ENCODE measurements at regions not wholly inside any gene's neighbourhood (a gene's known extent, or its start where the extent isn't known, plus 50 kb on each side); places are given as distances from the start of the nearest gene placed in this dataset.

DNA sequence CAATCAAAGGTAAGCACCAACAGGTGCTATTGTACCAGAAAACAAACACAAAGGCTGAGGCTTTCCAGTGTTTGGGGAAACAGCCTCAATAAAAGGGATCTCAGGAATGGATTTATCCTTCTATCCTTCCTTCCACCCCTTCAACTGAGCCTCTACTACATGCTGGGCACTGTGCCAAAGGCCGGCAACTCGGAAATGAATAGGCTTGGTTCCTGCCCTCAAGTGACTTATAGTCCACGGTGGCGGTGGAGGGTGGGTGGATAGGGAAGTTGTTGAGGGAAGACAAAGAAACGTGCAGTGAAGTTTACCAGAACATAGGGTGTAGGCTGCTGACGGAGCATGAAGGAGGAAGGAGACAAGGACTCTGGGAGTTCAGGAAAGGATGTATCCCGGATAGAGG, 73.4 kb upstream of the TAB2 start:
- TF ChIP-seq, protein P1, sequence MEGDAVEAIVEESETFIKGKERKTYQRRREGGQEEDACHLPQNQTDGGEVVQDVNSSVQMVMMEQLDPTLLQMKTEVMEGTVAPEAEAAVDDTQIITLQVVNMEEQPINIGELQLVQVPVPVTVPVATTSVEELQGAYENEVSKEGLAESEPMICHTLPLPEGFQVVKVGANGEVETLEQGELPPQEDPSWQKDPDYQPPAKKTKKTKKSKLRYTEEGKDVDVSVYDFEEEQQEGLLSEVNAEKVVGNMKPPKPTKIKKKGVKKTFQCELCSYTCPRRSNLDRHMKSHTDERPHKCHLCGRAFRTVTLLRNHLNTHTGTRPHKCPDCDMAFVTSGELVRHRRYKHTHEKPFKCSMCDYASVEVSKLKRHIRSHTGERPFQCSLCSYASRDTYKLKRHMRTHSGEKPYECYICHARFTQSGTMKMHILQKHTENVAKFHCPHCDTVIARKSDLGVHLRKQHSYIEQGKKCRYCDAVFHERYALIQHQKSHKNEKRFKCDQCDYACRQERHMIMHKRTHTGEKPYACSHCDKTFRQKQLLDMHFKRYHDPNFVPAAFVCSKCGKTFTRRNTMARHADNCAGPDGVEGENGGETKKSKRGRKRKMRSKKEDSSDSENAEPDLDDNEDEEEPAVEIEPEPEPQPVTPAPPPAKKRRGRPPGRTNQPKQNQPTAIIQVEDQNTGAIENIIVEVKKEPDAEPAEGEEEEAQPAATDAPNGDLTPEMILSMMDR (conservative IDR thresholded peaks at IDR 0.05; ENCODE audit: low read length), result no peak
- no peak for TF ChIP-seq EZH2phosphoT487 (IDR thresholded peaks at IDR 0.05; ENCODE audit: borderline replicate concordance)
